ENCODE measurements at regions not wholly inside any gene's neighbourhood (a gene's known extent, or its start where the extent isn't known, plus 50 kb on each side); places are given as distances from the start of the nearest gene placed in this dataset.
"Not testable (repeated sequence)": the region's sequence is repeated elsewhere in the genome, so short reads cannot be mapped to it uniquely, and the experiment has no call there.

- Histone ChIP-seq H3K9me3 (no peaks in the 10 kb centered on the region), H3K4me1 (no peaks in the 10 kb centered on the region), H3K4me3 (no peak overlapping the region), H3K36me3 (no peaks in the 10 kb centered on the region), H3K27me3 (no peaks in the 10 kb centered on the region), H3K27ac (no peak overlapping the region)
- in situ Hi-C loops (cut with MboI; ENCODE audit: low sequenced_read_pairs in 4 of 4) (no loop called here), intact Hi-C loops (cut with DNase I; ENCODE audit: low total_unique reads) (no loop called here)
- DNase-seq = no peak
- no peak for ATAC-seq
- TF ChIP-seq CTCF (IDR thresholded peaks at IDR 0.05 in 4 of 5, conservative IDR thresholded peaks at IDR 0.05 in 1 of 5) (no peak), POLR2A (IDR thresholded peaks at IDR 0.05) (no peak)
Measured at GRCh38 chr11:28899706-28900105, 791.5 kb downstream of the METTL15 start.

GRCh38 chr11:28890601-28891040 is 782.4 kb downstream of the METTL15 start:
- DNase-seq; intact Hi-C loops (cut with DNase I; ENCODE audit: low total_unique reads); H3K9me3 ChIP-seq; H3K4me1 ChIP-seq; H3K27me3 ChIP-seq; H3K27ac ChIP-seq; in situ Hi-C loops (cut with MboI; ENCODE audit: low sequenced_read_pairs in 4 of 4); H3K36me3 ChIP-seq; H3K4me3 ChIP-seq; ATAC-seq: not testable (repeated sequence)

GRCh38 chr11:28887681-28888080 is 779.5 kb downstream of the METTL15 start:
- intact Hi-C loops (cut with DNase I; ENCODE audit: low total_unique reads) = no loop called here
- no peaks in the 10 kb centered on the region for H3K36me3 ChIP-seq
- no peak overlapping the region for H3K27ac ChIP-seq
- in situ Hi-C loops (cut with MboI; ENCODE audit: low sequenced_read_pairs in 4 of 4) = no loop called here
- no peaks in the 10 kb centered on the region for H3K27me3 ChIP-seq
- ATAC-seq = no peak
- no peaks in the 10 kb centered on the region for H3K4me1 ChIP-seq
- H3K9me3 ChIP-seq = no peaks in the 10 kb centered on the region
- H3K4me3 ChIP-seq = no peak overlapping the region
- DNase-seq = no peak
- TF ChIP-seq CTCF (IDR thresholded peaks at IDR 0.05 in 4 of 5, conservative IDR thresholded peaks at IDR 0.05 in 1 of 5) (no peak), POLR2A (IDR thresholded peaks at IDR 0.05) (no peak)

GRCh38 chr11:28879869-28880268 is 771.7 kb downstream of the METTL15 start:
- no peaks in the 10 kb centered on the region for H3K9me3 ChIP-seq
- DNase-seq (no peak), ATAC-seq (no peak)
- no peaks in the 10 kb centered on the region for H3K36me3 ChIP-seq
- no peak overlapping the region for H3K27ac ChIP-seq
- H3K27me3 ChIP-seq = no peaks in the 10 kb centered on the region
- no peaks in the 10 kb centered on the region for H3K4me1 ChIP-seq
- TF ChIP-seq CTCF (IDR thresholded peaks at IDR 0.05 in 4 of 5, conservative IDR thresholded peaks at IDR 0.05 in 1 of 5) (no peak), POLR2A (IDR thresholded peaks at IDR 0.05) (no peak)
- in situ Hi-C loops (cut with MboI; ENCODE audit: low sequenced_read_pairs in 4 of 4) (no loop called here), intact Hi-C loops (cut with DNase I; ENCODE audit: low total_unique reads) (no loop called here)
- H3K4me3 ChIP-seq = no peak overlapping the region

GRCh38 chr11:28878025-28878424 is 769.8 kb downstream of the METTL15 start:
- in situ Hi-C loops (cut with MboI; ENCODE audit: low sequenced_read_pairs in 4 of 4) (no loop called here), intact Hi-C loops (cut with DNase I; ENCODE audit: low total_unique reads) (no loop called here)
- H3K36me3 ChIP-seq = no peaks in the 10 kb centered on the region
- H3K27me3 ChIP-seq = no peaks in the 10 kb centered on the region
- H3K9me3 ChIP-seq = no peaks in the 10 kb centered on the region
- no peaks in the 10 kb centered on the region for H3K4me1 ChIP-seq
- ATAC-seq (no peak), DNase-seq (no peak)
- TF ChIP-seq POLR2A (IDR thresholded peaks at IDR 0.05) (no peak), CTCF (IDR thresholded peaks at IDR 0.05 in 4 of 5, conservative IDR thresholded peaks at IDR 0.05 in 1 of 5) (no peak)
- no peak overlapping the region for H3K27ac ChIP-seq
- no peak overlapping the region for H3K4me3 ChIP-seq
